ENCODE measurements at regions not wholly inside any gene's neighbourhood (a gene's known extent, or its start where the extent isn't known, plus 50 kb on each side); places are given as distances from the start of the nearest gene placed in this dataset.

DNA sequence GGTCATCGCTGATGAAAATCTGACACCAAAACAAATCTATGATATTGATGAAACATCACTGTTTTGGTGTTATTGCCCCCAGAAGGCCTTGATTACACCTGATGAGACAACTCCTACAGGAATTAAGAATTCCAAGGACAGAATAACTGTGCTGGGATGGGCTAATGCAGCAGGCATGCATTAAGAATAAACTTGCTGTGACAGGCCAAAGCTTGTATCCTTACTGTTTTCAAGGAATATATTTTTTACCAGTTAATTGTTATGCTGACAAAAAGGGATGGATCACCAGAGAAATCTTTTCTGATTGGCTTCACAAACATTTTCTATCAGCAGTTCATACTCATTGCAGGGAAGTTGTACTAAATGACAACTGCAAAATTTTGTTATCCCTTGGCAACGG is 278.2 kb downstream of the IKZF2 start:
- Histone ChIP-seq H3K9ac (ENCODE audit: insufficient read length) (no peak overlapping the region), H3K9me3 (ENCODE audit: low read depth, low read length) (no peaks in the 10 kb centered on the region), H3K27ac (no peak overlapping the region), H3K36me3 (ENCODE audit: insufficient read depth, low read length) (no peaks in the 10 kb centered on the region), H3K4me3 (no peak overlapping the region)
- no peak for TF ChIP-seq POLR2AphosphoS5 (IDR thresholded peaks at IDR 0.05; ENCODE audit: borderline replicate concordance, low read depth, low read length)
- no peak for TF ChIP-seq EZH2 (IDR thresholded peaks at IDR 0.05)
- TF ChIP-seq FOXP2 (optimal IDR thresholded peaks at IDR 0.05; ENCODE audit: control extremely low read depth, extremely low read length, insufficient read depth) = no peak
- DNase-seq (ENCODE audit: low read depth, low spot score) = no peak

DNA sequence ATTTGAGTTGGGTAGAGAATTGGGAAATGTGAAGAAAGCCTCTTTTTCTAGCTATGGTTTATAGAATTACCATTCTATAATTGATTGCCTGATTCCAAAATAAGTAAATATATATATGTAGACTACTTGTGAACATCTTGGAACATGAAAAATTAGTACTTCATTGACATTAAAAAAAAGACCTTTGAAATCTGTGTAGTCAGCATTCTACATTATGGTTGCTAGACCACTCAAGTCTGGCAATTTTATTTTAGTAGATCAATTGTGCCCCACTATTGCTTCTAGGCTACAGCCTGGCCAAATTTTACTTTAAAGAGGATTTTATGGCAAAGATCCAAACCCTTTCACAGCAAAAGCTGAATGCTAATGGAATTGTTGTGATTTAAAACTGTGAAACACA is 279.8 kb downstream of the IKZF2 start:
- Histone ChIP-seq H3K27ac (no peak overlapping the region), H3K9me3 (ENCODE audit: low read depth, low read length) (no peaks in the 10 kb centered on the region), H3K4me3 (no peak overlapping the region), H3K36me3 (ENCODE audit: insufficient read depth, low read length) (no peaks in the 10 kb centered on the region), H3K9ac (ENCODE audit: insufficient read length) (no peak overlapping the region)
- TF ChIP-seq POLR2AphosphoS5 (IDR thresholded peaks at IDR 0.05; ENCODE audit: borderline replicate concordance, low read depth, low read length) = no peak
- TF ChIP-seq FOXP2 (optimal IDR thresholded peaks at IDR 0.05; ENCODE audit: control extremely low read depth, extremely low read length, insufficient read depth) = no peak
- TF ChIP-seq EZH2 (IDR thresholded peaks at IDR 0.05) = no peak
- DNase-seq (ENCODE audit: low read depth, low spot score) = no peak

DNA sequence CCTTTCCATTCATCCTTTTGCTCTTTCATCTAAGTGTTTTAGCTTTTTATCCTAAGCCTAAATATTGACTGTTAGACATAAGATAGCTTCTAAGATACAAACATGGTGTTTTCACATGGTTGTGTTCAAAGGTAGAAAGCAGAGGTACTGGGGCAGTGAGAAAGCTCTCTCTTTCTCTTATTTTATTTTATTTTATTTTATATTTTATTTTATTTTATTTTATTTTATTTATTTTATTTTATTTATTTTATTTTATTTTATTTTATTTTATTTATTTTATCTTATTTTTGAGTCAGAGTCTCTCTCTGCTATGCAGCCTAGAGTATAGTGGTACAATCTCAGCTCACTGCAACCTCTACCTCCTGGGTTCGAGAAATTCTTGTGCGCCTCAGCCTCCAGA is 287.2 kb downstream of the IKZF2 start:
- no peak overlapping the region for H3K9ac ChIP-seq (ENCODE audit: insufficient read length)
- TF ChIP-seq FOXP2 (optimal IDR thresholded peaks at IDR 0.05; ENCODE audit: control extremely low read depth, extremely low read length, insufficient read depth) (no peak), EZH2 (IDR thresholded peaks at IDR 0.05) (no peak), POLR2AphosphoS5 (IDR thresholded peaks at IDR 0.05; ENCODE audit: borderline replicate concordance, low read depth, low read length) (no peak)
- H3K36me3 ChIP-seq (ENCODE audit: insufficient read depth, low read length) = no peaks in the 10 kb centered on the region
- H3K27ac ChIP-seq = no peak overlapping the region
- DNase-seq (ENCODE audit: low read depth, low spot score) = no peak
- H3K4me3 ChIP-seq = no peak overlapping the region
- peaks cover 6% of the 10 kb centered on the region; the same call in 1 of the 2 replicates for H3K9me3 ChIP-seq (ENCODE audit: low read depth, low read length)

DNA sequence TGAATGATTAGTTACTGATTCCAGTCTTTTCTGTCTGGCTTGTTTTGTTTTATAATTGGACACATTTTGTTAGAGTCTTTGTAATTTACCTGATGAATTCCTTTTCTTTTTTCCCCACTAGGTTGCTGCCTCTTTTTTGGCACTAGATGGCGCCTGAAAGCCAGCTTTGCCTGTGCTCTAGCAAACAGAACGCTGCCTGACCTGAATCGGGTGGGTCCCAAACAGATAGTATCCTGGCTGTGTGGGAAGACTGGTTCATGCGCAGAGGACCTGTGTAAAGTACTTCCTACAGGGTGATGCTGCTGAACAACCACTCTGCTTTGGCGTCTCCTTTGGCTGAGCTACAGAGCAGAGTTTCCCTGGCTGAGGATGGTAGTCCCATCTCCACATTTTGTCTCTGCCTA is 288.2 kb downstream of the IKZF2 start:
- DNase-seq (ENCODE audit: low read depth, low spot score) = no peak
- TF ChIP-seq EZH2 (IDR thresholded peaks at IDR 0.05) (no peak), FOXP2 (optimal IDR thresholded peaks at IDR 0.05; ENCODE audit: control extremely low read depth, extremely low read length, insufficient read depth) (no peak), POLR2AphosphoS5 (IDR thresholded peaks at IDR 0.05; ENCODE audit: borderline replicate concordance, low read depth, low read length) (no peak)
- peaks cover 6% of the 10 kb centered on the region; the same call in 1 of the 2 replicates for H3K9me3 ChIP-seq (ENCODE audit: low read depth, low read length)

DNA sequence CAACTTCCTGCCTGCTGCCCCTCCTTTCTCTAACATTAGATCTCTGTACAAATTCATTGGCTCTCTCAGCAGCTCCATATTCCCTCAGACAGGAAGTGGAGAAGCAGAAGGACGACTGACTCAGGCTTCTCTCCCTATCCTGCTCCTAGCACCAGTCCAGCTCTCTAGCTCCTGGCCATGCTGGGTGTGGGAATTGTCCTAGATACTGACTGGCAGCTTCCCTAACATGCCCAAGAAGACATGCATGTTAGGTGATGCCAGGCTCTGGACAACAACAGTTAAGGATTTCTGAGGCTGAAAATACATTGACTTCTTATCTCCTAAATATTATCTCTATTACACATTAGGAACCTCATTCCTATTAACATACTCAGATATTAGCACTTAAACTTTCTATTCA is 292.9 kb downstream of the IKZF2 start:
- no peak for DNase-seq (ENCODE audit: low read depth, low spot score)
- H3K27ac ChIP-seq = no peak overlapping the region
- no peak overlapping the region for H3K4me3 ChIP-seq
- TF ChIP-seq FOXP2 (optimal IDR thresholded peaks at IDR 0.05; ENCODE audit: control extremely low read depth, extremely low read length, insufficient read depth) (no peak), EZH2 (IDR thresholded peaks at IDR 0.05) (no peak), POLR2AphosphoS5 (IDR thresholded peaks at IDR 0.05; ENCODE audit: borderline replicate concordance, low read depth, low read length) (no peak)
- no peaks in the 10 kb centered on the region for H3K36me3 ChIP-seq (ENCODE audit: insufficient read depth, low read length)
- H3K9me3 ChIP-seq (ENCODE audit: low read depth, low read length) = peaks cover 3% of the 10 kb centered on the region; the same call in 1 of the 2 replicates
- no peak overlapping the region for H3K9ac ChIP-seq (ENCODE audit: insufficient read length)

More for the DNA sequence above, 288.2 kb downstream of the IKZF2 start:
- Histone ChIP-seq H3K4me3 (no peak overlapping the region), H3K36me3 (ENCODE audit: insufficient read depth, low read length) (no peaks in the 10 kb centered on the region), H3K9ac (ENCODE audit: insufficient read length) (no peak overlapping the region), H3K27ac (no peak overlapping the region)

DNA sequence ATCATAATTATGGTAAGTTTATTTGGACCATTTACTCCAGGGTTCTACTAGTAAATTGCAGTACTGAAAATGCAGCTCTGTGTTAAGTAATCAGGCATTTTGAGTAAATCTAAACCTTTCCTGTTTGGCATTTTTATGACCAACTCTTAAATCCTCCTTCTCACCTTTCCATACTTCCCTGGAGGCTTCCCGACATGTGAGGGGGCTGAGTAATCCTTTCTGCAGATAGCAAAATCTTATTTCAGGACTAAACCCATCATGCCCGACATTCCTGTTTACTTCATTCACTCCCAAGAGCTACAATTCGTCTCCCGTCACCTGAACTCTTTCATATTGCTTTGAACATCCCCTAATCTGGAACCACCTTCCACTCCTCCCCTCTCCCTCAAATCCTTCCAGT is 296.6 kb downstream of the IKZF2 start:
- Histone ChIP-seq H3K4me3 (no peak overlapping the region), H3K9me3 (ENCODE audit: low read depth, low read length) (no peaks in the 10 kb centered on the region), H3K27ac (no peak overlapping the region), H3K9ac (ENCODE audit: insufficient read length) (no peak overlapping the region), H3K36me3 (ENCODE audit: insufficient read depth, low read length) (no peaks in the 10 kb centered on the region)
- no peak for TF ChIP-seq EZH2 (IDR thresholded peaks at IDR 0.05)
- no peak for DNase-seq (ENCODE audit: low read depth, low spot score)

DNA sequence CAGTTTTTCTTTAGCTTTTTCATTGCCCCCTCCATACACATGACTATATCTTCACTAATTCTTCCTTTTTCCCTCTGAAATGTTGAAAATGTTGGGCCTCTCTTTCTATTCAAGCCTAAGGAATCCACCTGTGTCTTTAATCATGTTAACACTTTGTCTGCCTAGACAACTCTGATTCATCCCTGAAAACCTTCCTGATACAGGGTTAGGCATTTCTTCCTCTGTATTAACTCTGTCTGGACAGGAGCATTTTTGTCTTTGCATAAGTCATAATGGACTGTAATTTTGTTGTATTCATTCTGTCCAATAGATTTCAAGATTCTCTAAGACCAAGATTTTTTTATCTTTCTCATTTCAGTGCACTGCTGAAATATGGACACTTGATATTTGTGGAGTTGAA is 297.3 kb downstream of the IKZF2 start:
- H3K27ac ChIP-seq = no peak overlapping the region
- no peak for DNase-seq (ENCODE audit: low read depth, low spot score)
- no peak overlapping the region for H3K4me3 ChIP-seq
- TF ChIP-seq FOXP2 (optimal IDR thresholded peaks at IDR 0.05; ENCODE audit: control extremely low read depth, extremely low read length, insufficient read depth) = no peak
- TF ChIP-seq POLR2AphosphoS5 (IDR thresholded peaks at IDR 0.05; ENCODE audit: borderline replicate concordance, low read depth, low read length) = no peak
- TF ChIP-seq EZH2 (IDR thresholded peaks at IDR 0.05) = no peak
- no peaks in the 10 kb centered on the region for H3K9me3 ChIP-seq (ENCODE audit: low read depth, low read length)
- no peaks in the 10 kb centered on the region for H3K36me3 ChIP-seq (ENCODE audit: insufficient read depth, low read length)
- H3K9ac ChIP-seq (ENCODE audit: insufficient read length) = no peak overlapping the region

DNA sequence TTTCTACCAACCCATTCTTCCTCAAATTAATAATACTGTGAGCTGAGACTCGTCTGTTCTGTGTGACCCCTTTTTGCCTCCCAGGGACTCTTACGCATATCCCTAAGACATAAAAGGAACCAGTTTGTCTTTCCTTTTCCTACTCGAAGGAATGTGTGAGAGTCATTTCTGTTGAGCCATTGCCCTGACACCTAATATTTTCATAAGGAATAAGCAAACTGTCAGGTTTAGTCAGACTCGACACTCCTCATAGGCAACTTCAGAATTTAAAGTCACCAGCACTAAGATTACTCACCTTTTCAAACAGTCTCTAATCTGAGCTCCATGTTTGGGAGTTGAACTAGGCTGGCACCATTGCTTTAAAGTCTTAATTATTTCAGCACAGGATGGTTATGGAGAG is 305.5 kb downstream of the IKZF2 start:
- H3K27ac ChIP-seq = no peak overlapping the region
- H3K9ac ChIP-seq (ENCODE audit: insufficient read length) = no peak overlapping the region
- no peak for DNase-seq (ENCODE audit: low read depth, low spot score)
- H3K36me3 ChIP-seq (ENCODE audit: insufficient read depth, low read length) = no peaks in the 10 kb centered on the region
- no peaks in the 10 kb centered on the region for H3K9me3 ChIP-seq (ENCODE audit: low read depth, low read length)
- no peak for TF ChIP-seq FOXP2 (optimal IDR thresholded peaks at IDR 0.05; ENCODE audit: control extremely low read depth, extremely low read length, insufficient read depth)
- no peak for TF ChIP-seq EZH2 (IDR thresholded peaks at IDR 0.05)
- TF ChIP-seq POLR2AphosphoS5 (IDR thresholded peaks at IDR 0.05; ENCODE audit: borderline replicate concordance, low read depth, low read length) = no peak
- H3K4me3 ChIP-seq = no peak overlapping the region

DNA sequence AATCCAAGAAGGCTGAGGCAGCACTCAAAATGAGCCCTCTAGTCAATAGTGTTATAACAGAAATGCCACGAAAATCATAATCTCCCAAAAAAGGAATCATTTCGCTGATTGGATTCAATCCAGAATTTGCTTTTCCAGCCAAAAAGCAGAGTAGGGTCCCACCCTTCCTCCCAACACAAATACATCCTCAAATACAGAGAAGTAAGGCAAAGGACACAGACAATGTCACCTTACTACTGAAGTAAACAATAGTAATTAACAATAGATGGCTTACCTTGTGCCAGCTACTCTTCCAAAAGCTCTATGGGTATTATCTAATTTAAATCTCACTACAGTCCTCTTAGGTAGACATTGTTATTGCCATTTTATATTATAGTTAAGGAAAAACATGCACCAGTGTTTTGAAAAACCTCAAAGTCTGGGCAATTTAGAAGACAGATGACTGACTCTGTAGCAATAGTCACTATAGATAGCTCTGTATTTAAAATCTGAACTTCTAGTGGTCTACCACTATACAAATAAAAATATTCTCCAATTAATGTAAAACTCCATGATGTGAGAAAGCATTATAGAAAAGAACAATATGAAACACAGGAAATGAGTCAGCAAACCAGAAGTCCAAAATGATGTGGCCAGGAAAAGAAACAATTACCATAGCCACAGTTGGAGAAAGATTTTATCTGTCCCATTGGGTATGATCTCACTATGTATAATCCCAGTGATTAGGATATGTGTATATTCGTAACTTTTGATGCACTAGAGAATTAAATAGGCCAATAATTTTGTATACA is 305.0 kb upstream of the ERBB4 start:
- Histone ChIP-seq H3K9me3 (ENCODE audit: low read depth, low read length) (no peaks in the 10 kb centered on the region), H3K4me3 (no peak overlapping the region; the same call in 1 of the 2 replicates), H3K9ac (ENCODE audit: insufficient read length) (no peak overlapping the region), H3K27ac (peak overlapping the region; percentile 50; the same call in 1 of the 2 replicates), H3K36me3 (ENCODE audit: insufficient read depth, low read length) (no peaks in the 10 kb centered on the region)
- peak; percentile 51 for DNase-seq (ENCODE audit: low read depth, low spot score)
- TF ChIP-seq FOXP2 (optimal IDR thresholded peaks at IDR 0.05; ENCODE audit: control extremely low read depth, extremely low read length, insufficient read depth) (no peak), EZH2 (IDR thresholded peaks at IDR 0.05) (no peak), POLR2AphosphoS5 (IDR thresholded peaks at IDR 0.05; ENCODE audit: borderline replicate concordance, low read depth, low read length) (peak; percentile 41; the same call in 1 of the 2 replicates)

All from SK-N-MC (cell line).